H1 (cell line): ENCODE measurements at regions not wholly inside any gene's neighbourhood (a gene's known extent, or its start where the extent isn't known, plus 50 kb on each side); places are given as distances from the start of the nearest gene placed in this dataset.

ENCODE experiments used
- EP300 ChIP-seq, 2 experiments: IDR thresholded peaks; 1 replicate in 1 of 2; 2 replicates in 1 of 2; pipeline ENCODE4 v1.6.1; 2011 to 2012; ENCODE audit warnings: low read depth in 2 of 2, low read length in 2 of 2, mild to moderate bottlenecking in 2 of 2, borderline replicate concordance in 1 of 2, inconsistent platforms in 1 of 2, moderate library complexity in 1 of 2
- TF ChIP-seq, protein P1 (sequence below): IDR thresholded peaks from 2 replicates; pipeline ENCODE4 v1.6.1; 2011; ENCODE audit warnings: low read length, improper control_type of control experiment

DNA sequence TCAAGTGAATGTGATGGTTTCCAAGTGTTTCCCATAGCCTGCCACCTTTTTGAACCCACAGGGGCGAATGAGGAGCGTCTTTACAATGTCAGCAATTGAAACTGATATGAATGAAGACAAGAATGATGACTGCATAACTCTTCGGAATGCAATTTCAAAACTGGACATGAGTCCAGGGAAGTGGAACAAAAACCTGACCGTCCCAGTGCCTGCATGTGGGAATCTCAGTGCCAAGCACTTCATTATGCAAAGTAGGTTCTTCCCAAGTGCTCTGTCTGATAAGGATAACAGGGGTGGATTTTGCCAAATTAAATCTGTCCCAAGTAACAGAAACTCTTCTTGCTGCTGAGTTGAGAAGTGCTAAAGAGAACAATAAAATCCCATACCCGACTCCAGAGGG lies 243.8 kb upstream of the ADAMTS16 start (continued):
- TF ChIP-seq, protein P1, sequence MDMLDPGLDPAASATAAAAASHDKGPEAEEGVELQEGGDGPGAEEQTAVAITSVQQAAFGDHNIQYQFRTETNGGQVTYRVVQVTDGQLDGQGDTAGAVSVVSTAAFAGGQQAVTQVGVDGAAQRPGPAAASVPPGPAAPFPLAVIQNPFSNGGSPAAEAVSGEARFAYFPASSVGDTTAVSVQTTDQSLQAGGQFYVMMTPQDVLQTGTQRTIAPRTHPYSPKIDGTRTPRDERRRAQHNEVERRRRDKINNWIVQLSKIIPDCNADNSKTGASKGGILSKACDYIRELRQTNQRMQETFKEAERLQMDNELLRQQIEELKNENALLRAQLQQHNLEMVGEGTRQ: no peak
- TF ChIP-seq EP300 (IDR thresholded peaks at IDR 0.05; ENCODE audit: borderline replicate concordance in 1 of 2, low read depth in 2 of 2, low read length in 2 of 2): no peak
